NCI-H1417 treated with DMSO at 0.1 percent for 48 hours (cell line): ENCODE measurements at regions not wholly inside any gene's neighbourhood (a gene's known extent, or its start where the extent isn't known, plus 50 kb on each side); places are given as distances from the start of the nearest gene placed in this dataset.
"Not testable (repeated sequence)": the region's sequence is repeated elsewhere in the genome, so short reads cannot be mapped to it uniquely, and the experiment has no call there.

Source experiments
- DNase-seq: peaks from one replicate; lab custom pipeline; 2025; lab: John Stamatoyannopoulos, UW

GRCh38 chrX:121433289-121433688 is 385.9 kb downstream of the GLUD2 start:
- no peak for DNase-seq

- DNase-seq = not testable (repeated sequence)
Observed at GRCh38 chrX:121437666-121438065, 390.3 kb downstream of the GLUD2 start.

DNA sequence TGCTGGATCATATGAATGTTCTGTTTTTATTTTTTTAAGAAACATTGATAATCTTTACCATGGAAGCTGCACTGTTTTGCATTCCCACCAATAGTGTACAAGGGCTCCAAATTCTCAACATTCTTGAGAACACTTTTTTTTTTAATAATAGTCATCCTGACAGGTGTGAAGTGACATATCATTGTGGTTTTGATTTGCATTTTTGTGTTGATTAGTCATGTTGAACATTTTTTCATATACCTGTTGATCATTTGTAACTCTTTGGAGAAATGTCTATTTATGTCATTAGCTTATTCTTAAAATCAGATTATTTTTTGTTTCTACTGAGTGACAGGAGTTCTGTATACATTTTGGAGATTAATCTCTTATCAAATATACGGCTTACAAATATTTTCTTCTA is 408.5 kb downstream of the GLUD2 start:
- DNase-seq = no peak

DNA sequence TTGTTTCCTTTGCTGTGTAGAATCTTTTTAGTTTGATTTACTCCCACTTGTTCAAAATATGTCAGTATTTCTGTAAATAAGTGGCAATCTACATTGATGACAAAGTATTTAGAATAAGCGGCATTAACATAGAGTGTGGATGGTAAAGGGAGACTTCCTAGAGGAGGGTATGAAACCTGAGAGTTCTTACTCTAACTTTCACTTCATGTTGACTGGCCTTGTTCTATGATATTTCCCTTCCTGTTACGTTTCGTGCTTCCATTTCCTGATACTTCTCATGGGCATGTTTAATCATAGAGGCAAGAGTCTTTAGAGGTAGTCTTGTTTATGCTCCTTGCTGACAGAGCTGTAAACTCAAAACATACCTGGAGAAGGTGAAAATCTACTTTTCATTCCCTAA is 408.9 kb downstream of the GLUD2 start:
- no peak for DNase-seq

DNA sequence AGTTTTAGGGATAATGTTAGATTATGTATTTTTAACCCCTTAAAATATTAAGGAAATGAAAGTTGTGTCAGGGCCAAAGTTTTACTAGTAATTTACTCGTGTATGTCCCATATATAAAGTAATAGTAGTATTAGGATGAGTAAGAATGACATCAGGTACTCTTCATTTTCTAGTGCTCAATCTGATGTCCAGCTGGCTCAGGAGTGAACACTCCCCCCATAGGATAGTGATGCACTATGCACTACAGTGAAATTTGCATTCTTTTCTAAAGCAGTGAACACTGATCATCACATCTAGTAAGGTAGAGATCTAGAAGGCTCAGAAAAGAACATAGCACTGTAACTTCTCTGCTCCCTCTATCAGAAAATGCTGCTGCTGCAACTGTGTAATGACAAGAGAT is 409.7 kb downstream of the GLUD2 start:
- DNase-seq = no peak

GRCh38 chrX:121479406-121479805 is 432.0 kb downstream of the GLUD2 start:
- no peak for DNase-seq

DNA sequence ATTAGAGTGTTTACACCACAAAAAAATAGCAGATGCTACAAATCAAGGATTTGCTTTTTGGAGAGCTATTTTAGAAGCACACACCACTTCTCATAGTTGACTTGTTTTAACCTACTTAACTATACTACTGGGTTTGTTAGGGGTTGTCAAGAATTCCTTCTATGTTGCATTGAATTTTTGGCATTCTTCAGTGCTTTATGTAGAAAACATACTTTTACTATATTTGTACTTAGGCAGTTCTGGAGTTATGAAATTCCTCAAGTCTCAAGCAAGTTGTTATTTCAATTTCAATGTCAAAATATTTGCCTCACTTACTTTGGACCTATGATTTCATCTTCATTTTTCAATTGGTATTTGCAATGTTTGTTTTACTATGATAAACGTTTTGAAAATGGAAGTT is 449.6 kb downstream of the GLUD2 start:
- DNase-seq = no peak

DNA sequence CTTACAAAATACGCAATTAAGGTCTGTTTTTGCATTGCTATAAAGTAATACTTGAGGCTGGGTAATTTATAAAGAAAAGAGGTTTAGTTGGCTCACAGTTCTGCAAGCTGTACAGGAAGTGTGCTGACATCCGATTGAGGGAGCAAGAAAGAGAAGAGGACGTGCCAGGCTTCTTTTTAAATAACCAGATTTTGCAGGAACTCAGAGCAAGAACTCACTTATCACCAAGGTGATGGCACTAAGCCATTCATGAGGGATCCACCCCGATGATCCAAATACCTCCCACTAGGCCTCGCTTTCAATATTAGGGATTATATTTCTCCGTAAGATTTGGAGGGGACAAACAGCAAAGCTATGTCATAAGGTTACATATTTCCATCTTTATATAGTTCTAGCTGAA is 456.7 kb downstream of the GLUD2 start:
- no peak for DNase-seq

GRCh38 chrX:121546317-121546716 is 498.9 kb downstream of the GLUD2 start:
- no peak for DNase-seq

DNA sequence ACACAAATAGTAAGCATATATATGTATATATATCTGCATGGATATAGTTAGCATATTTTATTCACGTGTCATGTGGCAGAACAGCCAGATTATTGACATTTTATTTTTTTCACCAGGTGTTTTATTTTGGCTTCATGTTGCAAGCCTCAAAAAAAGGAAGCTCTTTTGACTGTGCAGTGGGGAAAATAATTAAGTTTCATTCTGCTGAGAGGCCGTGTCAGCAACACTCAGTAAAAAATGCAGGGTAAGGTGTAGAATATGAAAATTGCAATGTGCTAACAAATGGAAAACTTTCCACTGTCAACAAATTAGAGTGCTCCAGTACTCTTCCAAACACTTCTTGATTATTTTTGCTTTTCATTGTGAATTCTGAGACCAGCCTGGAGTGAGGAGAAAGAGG is 511.5 kb downstream of the GLUD2 start:
- DNase-seq = no peak

GRCh38 chrX:121562616-121563015 is 515.2 kb downstream of the GLUD2 start:
- no peak for DNase-seq

GRCh38 chrX:121569609-121570008 is 522.2 kb downstream of the GLUD2 start:
- DNase-seq = no peak

GRCh38 chrX:121570072-121570841 is 522.8 kb downstream of the GLUD2 start:
- no peak for DNase-seq

DNA sequence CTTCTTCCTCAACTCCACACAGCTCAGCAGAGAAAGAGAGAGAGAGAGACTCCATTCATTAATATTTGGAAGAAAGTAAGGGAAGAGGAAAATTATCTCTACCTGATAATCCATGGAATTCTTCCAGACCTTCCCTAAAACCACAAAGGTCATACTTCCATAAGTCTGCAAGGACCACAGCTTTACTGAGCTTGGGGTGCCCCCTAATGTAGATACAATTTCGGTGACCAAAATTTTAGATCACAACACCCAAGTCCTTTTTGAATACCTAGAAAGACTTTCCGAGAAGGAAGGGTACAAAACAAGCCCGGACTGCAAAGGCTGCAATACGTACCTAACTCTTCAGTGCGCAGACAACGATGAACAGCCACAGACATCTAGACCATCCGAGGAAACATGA is 523.9 kb downstream of the GLUD2 start:
- no peak for DNase-seq

- not testable (repeated sequence) for DNase-seq
Observed at GRCh38 chrX:121574384-121574783, 527.0 kb downstream of the GLUD2 start.

GRCh38 chrX:121579016-121579760 is 531.8 kb downstream of the GLUD2 start:
- DNase-seq = no peak

DNA sequence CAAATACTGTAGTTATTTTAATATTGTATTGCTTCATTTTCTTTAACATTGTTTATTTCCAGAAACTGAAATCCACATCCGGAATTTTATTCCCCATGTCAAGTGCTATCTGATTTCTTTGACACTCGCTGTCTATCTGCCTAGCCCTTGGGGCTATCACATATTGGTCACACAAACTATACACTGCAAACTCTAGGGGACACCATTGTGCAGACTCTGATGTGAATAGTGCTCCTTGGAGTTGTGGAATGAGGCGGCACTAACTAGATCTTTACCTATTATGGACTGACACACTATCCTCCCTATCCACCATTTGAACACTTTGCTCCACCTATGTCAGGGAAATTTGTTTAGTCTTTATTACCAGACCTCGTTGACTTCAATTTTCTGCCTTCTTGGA is 534.5 kb downstream of the GLUD2 start:
- no peak for DNase-seq

GRCh38 chrX:121585626-121586025 is 538.2 kb downstream of the GLUD2 start:
- DNase-seq = no peak

DNA sequence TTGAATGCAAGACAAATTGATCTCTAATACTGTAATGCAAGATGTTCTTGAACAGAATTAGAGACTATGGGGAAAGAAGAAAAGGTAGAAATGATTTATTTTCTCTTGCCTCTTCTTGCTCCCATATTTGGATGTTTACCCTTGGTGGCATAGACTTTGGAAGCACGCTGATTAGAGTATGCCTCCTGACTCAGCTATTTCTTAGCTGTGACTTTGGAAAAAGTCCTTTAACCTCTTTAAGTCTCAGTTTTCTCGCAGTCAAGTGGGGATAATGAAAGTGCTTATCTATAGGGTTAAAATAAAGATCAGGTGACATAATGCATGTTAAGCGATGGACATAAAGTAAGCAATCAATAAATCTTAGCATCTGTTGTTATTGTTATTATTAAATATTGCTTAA is 545.5 kb downstream of the GLUD2 start:
- DNase-seq = no peak

- no peak for DNase-seq
Observed at GRCh38 chrX:121598356-121598755, 550.9 kb downstream of the GLUD2 start.

DNA sequence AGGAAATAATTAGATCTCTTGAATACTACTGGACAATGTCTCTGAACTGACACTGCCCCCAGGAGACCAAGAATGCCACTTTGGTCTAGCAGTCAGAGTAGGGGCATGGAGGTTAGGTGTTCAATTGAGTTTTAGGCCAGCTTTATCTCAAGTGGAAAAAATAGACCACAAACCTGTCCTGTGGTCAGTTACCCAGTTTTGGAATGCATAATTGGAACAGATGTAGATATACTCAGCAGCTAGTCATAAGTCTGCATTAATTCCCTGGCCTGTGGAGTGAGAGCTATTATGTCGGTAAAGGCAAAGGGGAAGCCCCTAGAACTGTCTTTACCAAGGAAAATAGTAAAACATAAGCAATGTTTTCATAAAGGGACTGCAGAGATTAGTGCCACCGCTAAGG is 587.7 kb downstream of the GLUD2 start:
- no peak for DNase-seq

DNA sequence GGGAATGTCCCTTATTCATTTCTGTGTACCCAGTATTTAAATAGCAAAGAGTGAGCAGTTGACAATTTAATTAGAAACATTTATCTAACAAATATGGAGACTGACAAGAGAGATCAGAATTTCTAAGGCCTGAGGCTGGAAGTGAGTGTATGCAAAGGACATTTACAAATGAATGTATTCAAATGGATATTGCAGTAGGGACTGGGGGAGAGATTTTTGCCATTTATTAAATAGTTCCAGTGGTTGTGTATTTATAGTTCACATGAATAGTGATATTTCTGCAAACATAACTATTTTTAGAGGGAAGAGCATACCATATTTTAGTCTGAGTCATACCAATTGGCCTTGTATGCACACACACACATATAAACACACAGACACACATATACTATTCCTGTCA is 592.4 kb downstream of the GLUD2 start:
- DNase-seq = no peak

DNA sequence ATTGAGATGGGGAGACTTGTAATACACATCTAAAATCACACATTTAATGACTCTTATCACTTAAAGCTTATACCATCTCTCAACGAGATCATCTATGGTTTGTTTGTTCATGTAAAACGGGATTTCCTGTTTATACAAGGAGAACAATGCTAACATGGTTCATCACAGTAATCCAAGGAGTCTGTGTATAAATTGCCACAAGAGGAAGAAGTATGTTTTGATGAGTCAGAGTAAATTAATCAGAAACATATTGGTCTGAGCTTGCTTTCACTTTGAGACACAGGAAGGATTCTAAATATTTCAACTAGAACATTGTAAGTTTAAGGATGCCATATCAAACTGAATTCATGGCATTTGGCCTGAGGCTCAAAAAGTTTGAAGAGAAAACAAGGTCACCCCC is 594.1 kb downstream of the GLUD2 start:
- no peak for DNase-seq

GRCh38 chrX:121642415-121642814 is 595.0 kb downstream of the GLUD2 start:
- DNase-seq = no peak
